GM12801 (cell line): ENCODE measurements at regions not wholly inside any gene's neighbourhood (a gene's known extent, or its start where the extent isn't known, plus 50 kb on each side); places are given as distances from the start of the nearest gene placed in this dataset.

Experiments
- TF ChIP-seq, protein P1 (sequence below): IDR thresholded peaks from one replicate; pipeline ENCODE4 v1.5.1; 2011; ENCODE audit warnings: control low read depth; ENCODE audit not compliant: insufficient read length; ENCODE audit errors: extremely low read depth

GRCh38 chr1:29498126-29499103 lies 262.1 kb downstream of the PTPRU start:
- TF ChIP-seq, protein P1, sequence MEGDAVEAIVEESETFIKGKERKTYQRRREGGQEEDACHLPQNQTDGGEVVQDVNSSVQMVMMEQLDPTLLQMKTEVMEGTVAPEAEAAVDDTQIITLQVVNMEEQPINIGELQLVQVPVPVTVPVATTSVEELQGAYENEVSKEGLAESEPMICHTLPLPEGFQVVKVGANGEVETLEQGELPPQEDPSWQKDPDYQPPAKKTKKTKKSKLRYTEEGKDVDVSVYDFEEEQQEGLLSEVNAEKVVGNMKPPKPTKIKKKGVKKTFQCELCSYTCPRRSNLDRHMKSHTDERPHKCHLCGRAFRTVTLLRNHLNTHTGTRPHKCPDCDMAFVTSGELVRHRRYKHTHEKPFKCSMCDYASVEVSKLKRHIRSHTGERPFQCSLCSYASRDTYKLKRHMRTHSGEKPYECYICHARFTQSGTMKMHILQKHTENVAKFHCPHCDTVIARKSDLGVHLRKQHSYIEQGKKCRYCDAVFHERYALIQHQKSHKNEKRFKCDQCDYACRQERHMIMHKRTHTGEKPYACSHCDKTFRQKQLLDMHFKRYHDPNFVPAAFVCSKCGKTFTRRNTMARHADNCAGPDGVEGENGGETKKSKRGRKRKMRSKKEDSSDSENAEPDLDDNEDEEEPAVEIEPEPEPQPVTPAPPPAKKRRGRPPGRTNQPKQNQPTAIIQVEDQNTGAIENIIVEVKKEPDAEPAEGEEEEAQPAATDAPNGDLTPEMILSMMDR = no peak

DNA sequence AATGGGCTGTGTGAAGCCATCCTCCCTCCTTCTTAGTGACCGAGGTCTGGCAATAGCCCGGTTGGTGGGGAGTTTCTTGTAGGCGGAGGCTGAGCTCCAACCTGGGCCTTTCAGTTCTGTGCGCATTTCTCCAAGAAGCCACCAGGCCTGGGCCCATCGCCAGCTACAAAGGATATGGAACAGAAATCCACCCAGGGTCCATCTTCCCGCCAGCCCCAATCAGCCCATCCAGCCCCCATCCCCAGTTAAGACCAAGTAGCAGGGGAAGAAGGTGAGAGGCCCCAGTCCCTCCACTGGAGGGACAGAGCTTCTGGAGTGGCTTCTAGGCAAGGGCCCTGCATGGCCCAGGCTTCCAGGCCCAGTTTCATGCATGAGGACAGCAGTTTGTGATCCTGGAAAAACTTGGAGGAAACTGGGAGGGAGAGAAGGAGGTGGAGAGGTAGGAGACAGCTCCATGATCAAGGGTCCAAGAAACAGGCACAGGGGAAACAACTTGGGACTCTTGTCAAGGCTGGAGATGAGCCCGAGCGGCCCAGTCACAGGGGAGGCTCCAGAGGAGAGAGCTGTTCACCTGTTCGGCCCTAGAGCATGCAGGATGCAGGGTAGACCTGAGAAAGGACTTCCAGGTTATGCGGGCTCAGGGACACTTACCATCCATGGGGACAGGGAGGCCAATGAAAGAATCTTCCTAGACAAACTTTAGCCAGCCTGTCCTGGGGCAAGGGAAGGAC lies 261.2 kb downstream of the PTPRU start:
- TF ChIP-seq, protein P1 = no peak

DNA sequence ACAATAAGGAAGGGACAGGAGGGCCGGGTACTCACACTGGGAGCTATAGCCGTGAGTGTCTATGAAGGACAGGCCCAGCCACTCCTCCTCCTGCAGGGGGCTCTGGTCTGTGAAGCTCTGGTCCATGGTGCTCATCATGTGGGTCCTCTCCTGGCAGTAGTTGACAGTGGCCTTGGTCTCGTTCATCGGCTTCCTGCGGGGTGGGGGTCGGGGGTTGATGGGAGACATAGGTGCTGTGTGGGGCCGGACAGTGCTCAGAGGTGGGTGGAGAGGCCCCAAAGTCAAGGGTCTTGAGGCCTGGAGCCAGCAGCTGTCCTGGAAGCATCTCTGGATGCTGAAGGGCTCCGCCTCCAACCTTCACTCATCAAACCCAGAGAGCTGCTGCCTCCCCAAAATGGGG lies 260.4 kb downstream of the PTPRU start:
- TF ChIP-seq, protein P1 = no peak

DNA sequence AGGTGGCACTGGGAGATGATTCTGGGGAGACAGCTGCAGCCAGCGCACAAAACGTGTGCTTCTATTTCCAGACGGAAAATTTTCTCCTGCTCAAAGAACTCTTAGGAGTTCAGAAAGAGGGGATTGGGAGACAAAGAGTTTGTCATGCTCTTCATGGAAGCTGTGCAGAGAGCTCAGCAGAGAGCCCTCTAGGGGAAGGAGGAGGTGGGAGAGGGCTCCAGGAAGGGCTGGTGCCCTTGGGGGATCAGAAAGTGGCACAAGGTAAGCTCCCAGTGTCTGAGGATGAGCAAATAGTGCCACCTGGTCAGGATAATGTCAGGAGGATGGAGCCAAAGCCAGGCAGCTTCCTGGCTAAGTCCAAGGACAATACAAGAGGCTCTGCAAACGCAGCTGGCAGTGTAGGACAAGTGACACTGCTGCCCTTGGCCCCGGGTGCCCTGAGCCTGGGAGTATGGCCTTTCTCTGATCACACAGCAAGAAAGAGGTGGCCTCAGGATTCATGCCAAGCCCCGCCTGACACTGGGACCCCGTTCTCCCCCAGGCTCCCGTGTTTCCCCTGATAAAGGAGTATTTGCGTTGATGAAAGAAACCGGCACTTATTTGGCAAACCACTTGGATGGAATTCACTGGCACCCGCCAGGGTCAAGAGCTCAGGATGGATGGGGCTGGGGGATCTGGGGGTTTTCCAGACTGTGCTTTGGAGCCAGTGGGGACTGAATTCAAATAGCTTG lies 254.0 kb downstream of the PTPRU start:
- TF ChIP-seq, protein P1 = no peak

DNA sequence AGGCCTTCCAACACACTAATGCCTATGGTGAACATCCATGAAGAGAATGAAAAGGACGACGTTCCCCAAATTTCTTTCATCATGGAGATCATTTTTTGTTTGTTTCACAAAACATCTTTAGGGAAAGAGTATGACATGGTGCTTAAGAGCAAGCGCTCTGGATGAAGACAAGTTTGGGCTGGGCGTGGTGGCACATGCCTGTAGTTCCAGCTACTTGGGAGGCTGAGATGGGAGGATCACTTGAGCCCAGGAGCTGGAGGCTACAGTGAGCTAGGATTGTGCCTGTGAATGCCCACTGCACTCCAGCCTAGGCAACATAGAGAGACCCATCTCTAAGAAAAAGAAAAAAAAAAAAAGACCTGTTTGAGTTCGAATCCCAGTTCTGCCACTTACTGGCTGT lies 253.1 kb downstream of the PTPRU start:
- TF ChIP-seq, protein P1 = no peak

DNA sequence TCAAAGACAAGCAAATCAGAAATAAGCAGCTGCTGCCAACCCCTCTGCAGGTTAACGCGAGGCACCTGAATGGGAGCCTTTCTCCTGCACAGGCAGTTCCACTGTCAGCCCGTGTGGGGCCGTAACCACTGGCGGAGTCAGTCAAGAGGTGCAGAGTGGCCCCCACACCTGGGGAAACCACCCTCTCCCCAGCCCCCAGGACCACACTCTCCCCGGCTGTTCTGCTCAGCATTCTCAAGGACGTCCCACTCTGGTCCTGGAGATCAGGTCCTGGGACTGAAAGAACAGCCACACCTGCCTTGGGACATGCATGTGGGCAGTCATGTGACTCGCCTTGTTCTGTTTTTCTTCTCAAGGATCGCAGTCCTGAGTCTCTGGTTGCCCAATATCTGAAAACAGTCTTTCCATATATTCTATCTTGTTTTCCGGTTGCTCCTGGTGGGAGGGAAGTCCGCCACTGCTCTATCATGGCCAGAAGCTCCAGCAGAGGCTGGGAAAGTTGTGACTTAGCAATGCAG lies 252.5 kb downstream of the PTPRU start:
- TF ChIP-seq, protein P1 = no peak
